Occipital lobe (tissue), 1 donor: ENCODE measurements at regions not wholly inside any gene's neighbourhood (a gene's known extent, or its start where the extent isn't known, plus 50 kb on each side); places are given as distances from the start of the nearest gene placed in this dataset.
"Not testable (repeated sequence)": the region's sequence is repeated elsewhere in the genome, so short reads cannot be mapped to it uniquely, and the experiment has no call there.

Source experiments
- DNase-seq: peaks from one replicate; lab custom pipeline; 2025; lab: John Stamatoyannopoulos, UW

DNA sequence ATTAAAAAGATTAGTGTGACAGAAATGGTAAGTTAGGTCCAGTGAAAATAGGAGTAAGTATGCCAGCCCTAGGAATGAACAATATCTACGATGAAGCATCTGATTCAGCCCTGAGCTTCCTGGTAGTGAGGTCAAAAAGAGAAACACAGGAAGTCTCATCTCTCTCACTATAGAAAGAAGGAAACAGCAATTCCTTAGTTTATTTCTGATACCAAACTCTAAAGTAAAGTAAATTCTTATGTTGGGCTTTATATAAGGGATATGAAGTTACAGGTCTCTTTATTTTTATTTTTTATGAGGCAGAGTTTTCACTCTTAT lies 76.7 kb upstream of the RFLNA start:
- DNase-seq: no peak

DNA sequence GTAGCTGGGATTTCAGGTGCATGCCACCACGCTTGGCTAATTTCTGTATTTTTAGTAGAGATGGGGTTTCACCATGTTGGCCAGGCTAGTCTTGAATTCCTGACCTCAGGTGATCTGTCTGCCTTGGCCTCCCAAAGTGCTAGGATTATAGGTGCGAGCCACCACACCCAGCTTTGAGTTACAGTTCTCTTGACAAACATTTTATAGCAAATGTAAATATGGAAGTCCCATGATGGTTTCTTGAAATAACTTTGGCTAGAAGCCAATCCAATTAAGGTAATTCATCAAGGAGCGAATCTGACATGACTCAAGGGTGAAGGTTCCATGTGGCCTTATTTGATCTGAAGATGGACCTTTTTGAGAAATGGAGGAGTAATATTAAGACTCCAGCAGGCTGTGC lies 76.2 kb upstream of the RFLNA start:
- not testable (repeated sequence) for DNase-seq

DNA sequence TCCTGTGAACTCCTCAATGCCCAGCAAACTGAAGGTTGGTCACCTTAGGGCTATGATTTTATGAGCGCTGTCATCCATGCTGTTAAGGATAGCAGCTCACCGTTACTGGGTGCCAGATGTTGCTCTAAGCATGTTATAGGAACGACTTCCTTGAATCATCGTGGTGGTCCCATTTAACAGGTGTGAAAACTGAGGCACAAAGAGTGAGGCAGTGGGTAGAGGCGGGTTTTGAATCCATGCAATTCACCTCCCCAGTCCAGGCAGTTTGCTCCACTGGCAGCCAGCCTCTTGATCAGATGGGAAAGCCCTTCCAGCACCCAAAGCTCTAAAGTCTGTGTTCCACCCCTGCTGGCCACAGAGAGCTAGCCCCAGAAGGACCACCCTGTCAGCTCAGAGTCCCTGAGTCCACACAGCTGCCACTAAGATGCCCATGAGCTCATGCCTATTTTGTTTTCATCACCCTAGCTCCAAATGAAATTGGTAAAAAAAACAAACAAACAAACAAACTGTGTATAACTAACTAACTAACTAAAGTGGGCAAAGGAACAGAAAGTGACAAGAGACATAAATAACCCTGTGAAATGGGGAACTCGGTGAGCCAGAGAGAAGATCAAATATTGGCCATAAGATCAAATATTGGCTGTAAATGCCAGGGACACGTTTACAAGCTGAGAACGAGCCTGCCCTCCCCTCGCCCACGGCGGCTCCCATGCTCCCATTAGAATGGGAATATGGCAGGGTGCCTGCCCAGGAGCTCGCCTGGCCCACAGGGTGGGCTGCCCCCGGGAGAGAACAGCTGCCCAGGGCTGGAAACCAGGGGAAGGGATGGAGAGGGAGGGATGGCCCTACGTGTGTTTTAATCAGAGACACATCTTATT lies 72.3 kb upstream of the RFLNA start:
- DNase-seq: no peak

DNA sequence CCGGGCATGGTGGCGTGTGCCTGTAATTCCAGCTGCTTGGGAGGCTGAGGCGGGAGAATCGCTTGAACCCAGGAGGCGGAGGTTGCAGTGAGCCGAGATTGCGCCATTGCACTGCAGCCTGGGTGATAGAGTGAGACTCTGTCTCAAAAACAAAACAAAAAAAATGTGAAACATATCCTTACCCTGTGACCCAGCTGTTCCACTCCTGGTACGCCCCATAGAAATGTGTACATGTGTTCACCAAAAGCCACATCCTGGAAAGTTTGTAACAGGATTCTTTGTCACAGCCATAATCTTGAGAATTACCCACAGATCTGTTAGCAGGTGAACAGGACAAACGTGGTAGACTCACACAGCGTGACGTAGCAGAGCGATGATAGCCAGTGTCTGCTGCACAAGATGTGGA lies 71.2 kb upstream of the RFLNA start:
- DNase-seq: not testable (repeated sequence)

DNA sequence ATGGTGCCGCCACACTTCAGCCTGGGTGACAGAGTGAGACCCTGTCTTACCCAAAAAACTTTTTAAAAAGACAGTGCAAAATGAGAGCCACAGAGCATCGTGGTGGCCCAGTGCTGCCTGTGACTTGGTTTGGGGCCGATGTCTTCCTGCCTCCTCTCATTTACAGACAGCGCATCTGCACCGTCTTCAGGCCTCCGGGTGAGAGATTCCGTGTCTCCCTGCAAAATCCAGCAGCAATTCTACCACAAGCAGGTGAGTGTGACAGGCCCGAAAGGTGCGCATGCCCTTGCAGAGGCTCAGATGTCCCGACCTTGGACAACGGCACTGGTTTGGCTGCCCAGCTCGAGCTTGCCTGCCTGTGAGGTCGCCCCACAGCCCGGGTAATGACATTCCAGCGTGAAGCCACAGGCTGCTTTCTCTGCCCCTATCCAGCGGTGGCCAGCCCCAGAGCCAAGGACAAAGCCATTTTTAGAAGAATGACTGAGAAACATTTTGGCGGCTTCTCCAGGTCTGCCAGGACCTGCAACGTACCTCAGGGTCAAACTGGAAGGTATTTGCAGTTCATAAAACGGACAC lies 70.3 kb upstream of the RFLNA start:
- DNase-seq: no peak

DNA sequence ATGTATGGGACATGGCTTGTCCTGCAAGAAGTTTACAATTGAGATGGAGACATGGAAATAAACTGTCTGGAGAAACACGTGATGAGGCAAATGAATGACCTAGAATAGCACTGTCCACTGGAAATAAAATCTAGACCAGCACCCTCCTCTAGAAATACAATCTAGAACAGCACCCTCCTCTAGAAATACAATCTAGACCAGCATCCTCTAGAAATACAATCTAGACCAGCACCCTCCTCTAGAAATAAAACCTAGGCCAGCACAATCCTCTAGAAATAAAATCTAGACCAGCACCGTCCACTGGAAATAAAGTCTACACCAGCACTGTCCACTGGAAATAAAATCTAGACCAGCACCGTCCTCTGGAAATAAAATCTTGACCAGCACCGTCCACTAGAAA lies 69.2 kb upstream of the RFLNA start:
- DNase-seq: no peak

DNA sequence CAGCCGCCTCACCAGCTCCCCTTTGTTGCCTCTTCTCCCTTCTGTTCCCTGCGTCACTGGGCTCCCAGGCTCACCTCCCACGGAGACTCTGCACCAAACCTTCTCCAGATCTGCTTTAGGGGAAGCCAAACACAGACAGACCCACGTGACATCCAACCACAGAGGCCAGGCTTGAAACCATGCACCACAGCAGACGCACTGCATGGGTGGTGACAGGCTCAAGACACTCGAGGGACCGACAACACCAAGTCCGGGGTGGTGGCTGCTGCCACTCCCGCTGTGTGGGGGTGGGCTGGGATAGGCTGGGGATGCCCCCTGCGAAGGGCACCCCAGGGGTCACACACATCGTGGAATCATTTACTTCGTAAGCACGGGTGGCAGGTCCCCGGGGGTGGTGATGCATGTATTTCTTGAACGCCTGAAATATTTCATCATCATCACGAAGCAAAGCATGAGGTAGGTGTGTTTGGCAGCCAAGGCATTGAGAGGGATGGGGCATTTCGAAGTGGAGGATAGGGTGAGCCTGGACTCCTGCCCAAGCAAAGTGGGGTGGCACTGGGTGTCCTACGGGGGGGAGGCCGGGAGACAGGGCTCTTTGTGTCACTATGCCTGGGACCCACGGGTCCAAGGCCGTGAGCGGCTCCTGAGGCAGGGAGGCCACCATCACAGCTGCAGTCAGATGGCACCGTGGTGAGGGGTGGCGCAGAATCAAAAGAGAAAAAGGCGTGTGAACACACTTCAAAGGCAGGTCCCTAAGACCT lies 66.8 kb upstream of the RFLNA start:
- no peak for DNase-seq

DNA sequence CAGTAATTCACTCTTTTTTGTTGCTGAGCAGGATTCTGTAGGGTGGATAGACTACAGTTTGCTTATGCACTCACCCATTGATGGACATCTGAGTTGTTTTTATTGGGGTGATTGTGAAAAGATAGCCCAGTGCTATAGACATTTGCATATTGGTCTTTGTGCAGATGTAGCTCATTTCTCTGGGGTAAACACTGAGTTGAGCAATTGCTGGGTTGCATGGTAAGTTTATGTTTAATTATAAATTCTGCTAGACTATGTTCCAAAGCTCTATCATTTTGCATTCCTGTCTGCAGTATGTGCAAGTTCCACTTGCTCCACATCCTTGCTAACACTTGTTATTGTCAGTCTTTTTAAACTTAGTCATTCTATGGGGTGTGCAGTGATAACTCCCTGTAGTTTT lies 65.4 kb upstream of the RFLNA start:
- DNase-seq: no peak

DNA sequence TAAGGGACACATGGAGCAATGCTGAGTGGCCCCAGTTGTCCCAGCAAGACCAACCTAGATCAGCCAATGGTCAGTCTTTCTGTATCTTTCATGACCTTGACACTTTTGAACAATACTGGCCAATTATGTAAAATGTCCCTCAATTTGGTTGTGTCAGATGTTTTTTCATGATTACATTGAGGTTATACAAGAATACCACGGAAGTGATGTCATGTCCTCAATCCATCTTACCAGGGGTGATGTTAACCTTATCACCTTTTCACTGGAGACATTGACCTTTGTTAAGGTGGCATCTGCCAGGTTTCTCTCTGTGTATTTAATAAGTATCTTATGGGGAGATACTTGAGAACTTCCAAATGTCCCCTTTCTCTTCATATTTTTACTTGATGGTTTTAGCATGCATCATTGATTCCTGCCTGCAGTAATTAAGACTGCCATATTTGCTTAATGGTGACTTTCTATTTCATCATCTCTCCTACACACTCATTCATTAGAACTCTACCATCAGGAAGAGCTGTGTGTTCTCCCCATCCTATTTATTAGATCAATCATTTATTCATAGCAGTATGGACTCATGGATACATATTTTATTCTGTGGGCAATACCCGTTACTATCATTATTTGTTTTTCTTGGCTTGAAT lies 64.7 kb upstream of the RFLNA start:
- DNase-seq: no peak

DNA sequence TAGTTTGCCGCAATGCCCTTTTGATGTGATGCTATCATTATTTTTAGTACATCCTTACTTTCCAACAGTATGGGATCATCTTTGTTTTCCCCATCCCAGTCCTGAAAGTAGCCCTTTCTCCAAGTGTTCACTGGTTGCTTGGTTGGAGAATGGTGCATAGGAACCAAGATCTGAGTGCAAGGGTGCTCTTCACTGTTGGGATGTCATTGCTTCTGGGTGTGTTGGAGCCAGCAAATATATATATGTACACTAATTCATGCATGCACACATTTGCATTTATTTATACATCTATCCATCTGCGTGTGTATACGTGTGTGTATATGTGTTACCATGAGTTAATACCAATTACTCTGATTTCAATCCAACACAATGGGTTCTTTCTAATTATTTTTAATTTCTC lies 64.1 kb upstream of the RFLNA start:
- DNase-seq: no peak

DNA sequence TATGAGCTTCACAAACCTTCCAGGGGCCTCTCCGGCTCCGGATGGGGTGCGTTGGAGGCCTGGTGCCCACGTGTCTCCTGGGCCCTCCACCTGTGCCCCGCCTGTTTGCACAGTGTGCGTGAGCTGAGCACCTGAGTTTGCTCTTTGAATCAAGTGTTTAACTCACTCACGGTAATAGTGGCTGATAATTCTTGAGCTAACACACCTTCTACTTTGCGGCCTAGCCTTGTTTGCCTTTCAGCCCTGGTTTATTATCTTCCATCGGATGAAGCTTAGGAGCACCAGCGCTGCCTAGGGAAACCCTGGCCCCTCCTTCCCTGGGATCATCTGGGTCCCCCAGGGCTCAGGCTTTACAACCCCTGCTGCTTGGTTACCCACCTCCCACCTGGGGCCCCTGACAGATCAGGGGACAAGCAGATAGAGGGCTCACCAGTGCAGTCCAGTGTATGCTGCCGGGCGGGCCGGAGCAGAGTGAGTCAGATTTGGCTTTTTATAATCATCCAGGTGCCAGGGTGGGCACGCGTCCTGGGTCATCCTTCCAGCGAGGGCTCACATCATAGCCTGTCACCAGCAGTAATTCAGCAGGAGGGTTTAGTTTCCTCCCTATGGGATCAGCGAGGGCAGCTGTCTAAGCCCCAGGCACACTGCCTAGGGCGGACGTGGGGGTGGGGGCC lies 62.8 kb upstream of the RFLNA start:
- DNase-seq: no peak

DNA sequence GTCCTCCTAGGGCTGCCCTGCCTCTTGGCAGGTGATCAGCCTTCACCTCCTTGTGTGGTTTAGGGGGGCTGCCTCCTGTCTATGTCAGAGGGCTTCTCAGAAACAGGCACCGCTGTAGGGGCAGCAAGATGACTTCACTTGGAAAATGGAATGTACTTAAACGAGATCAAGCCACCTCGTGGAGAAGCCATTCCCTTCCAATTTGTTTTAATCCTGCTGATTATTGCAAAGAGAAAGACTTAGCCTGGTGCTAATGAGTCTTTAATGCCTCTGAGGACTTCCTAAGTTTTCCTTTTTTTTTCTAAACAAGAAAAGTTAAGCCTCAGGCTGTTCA lies 62.3 kb upstream of the RFLNA start:
- no peak for DNase-seq

DNA sequence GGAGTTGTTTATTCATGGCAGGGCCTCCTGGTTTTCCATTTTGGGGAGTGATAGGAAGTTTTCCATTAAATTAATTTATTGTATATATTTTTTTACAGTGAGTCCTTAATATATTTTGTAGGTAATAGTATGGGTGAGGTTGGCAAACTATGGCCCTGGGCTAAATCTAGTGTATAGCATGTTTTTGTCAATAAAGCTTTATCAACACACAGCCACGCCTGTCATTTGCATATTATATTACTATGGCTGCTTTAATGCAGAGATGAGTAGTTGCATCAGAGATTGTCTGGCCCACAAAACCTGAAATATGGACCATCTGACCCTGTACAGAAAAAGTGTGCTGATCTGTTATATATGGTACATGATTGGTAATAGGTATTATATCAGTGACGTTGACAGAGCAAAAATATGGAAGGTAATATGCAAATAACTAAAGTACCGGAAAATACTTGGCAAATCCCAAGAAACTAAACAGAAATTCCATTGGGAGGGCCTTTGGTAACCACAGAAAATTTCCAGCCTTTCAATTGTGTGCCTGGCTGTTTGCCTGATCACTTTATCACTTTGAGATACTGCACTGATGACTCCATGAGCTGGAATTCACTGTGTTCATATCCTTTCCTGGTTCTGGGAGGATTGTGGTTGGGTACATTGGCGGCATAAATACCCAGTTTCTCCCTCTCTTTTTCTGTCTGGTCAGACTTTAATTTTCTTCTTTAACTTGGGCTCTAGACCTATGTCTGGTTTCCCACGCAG lies 61.7 kb upstream of the RFLNA start:
- no peak for DNase-seq

DNA sequence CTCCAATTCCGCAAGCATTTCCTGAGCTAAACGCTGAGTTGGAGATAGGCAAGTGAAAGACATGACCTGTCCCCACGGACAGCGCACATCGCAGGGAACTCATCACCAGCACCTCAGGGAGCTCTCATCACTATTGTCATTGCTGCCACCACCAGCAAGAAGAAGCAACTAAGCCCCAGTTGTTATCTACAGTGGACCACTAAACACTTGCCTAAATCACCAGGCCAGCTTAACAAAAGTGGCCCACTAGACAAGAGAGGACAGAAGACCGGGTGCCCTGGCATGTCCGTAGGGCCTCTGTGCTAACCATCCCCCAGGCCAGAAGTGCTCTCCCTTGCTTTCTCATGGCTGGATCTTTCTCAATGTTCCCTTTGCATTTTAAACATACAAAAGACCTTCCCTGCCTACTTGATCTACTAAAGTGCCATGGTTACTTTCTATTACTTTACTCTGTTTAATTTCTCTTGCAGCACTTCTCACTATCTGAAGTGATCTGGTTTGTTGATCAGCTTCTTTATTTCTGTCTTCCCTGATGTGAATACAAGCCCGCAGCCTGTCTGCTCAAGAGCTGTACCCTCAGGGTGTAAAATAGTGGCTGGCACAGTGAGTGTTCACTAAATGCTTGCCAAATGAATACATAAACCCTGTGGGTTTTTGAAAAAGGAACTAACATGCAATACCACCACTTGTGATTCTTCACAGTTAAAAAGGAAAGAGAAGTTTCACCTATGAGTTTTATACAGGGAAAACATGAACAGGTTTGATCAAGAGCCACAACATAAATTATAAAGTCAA lies 60.9 kb upstream of the RFLNA start:
- DNase-seq: no peak

DNA sequence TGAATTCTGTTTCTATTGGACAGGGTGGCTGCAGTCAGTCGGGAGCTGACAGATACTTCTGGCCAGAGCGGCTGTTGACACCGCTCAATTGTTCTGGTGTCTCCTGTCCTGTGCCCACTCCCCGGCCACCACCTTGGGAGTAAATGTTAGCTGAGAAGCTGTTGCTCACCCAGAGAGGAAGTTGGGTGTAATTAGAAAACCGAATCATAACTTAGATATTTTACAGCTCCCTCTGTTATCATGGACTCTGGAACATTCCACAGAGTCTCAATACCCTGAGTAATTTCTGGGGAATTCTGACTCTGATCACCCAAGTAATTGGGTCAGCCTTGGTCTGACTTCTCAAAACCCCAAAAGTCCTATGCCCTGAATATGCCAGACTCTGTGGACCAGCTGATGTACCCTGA lies 58.3 kb upstream of the RFLNA start:
- DNase-seq: no peak

DNA sequence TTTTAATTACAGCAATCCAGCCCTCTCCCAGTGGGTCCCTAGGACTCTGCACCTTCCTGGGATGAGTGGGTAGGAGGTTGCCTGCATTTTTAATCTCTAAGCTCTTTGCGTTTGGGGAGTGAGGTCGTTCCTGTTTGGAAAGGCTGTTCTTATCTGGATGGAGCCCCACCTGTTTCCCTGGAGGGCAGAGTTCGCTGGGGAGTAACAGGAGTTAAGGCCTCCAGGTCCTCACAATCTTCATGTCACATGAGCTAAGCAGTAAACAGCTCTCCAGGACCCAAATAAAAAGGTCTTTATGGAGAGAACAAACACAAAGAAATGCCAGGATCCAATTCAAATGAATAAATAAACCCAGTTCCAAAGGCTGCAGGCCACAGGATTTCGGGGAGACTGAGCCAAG lies 56.0 kb upstream of the RFLNA start:
- DNase-seq: no peak

DNA sequence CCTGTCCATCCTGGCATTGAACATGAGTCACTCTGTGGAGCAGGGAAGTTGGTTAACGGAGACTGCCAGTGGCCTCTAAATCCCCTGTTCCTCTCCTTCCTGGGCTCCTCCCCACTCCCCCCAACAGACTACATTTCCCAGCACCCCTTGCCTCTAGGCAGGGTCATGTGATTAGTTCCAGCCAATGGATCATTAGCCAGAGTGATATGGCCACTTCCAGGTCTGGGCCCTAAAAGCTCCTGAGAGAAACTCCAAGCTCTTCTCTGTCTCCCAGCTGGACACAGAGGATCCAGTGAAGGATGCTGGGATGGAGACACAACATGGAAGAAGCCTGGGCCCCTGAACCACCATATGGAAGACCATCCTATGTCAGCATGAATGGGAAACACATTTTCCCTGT lies 54.4 kb upstream of the RFLNA start:
- DNase-seq: no peak

DNA sequence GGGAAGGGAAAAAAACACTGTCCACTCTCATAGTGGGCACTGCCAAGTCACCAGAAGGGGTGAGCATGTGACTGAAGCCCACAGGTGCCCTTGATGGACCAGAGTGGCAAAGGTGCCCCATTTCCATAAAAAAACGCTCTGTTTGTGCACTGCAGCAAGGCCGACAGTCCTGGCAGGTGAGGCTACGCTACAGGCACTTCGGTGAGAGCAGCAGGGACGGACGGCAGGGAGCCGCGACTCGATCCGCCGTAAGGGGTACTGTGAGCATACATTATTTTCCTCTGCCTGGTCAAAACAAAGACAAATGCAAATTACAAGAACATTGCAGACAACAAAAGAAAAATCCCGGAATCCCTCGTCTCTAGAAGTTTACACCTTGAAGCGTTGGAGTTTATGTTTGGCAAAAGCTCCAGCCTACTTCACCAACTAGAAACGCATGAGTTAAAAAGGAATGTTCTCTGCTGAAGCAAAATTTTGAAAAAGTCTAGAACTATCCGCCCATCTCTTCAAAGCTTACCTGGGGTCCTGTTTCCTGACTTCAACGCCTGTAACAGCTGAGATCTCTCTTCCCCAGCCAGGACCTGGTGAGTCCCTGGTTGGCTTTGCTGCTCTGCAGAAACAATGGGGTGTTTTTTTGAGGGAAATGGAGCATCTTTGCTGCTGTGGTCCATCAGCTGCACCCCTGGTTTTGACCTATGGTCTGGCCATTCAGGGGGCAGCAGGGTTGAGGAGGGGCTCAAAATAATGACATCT lies 52.9 kb upstream of the RFLNA start:
- DNase-seq: no peak

DNA sequence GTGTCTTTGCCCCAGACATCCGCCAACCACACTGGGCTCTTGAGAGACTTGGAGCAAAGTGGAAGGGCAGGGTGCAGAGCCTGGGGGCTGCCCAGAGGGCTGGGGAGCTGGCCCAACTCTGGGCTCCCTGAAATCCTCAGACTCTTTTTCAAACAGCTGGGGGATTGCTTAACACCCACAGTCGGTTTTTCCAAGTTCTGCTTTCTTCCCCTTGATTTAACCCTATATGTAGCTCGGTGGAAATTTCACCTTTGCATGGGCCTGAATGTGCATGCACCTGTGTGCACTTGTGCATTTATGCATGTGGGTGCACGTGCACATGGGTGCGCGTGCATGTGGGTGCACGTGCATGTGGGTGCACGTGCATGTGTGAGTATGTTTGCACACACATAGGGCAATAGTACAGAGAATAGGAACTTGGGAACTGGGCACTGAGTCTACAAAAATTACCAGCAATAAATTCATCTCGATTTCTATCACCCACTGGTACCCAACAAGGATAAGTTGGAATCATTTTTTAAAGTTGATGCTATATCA lies 52.3 kb upstream of the RFLNA start:
- DNase-seq: no peak
